Small intestine (tissue), 7 donors: ENCODE measurements at regions not wholly inside any gene's neighbourhood (a gene's known extent, or its start where the extent isn't known, plus 50 kb on each side); places are given as distances from the start of the nearest gene placed in this dataset.

Experiments used
- DNase-seq, 2 donors: peaks; one replicate each; pipeline versions ENCODE4 v3.0.0 to v3.0.0-alpha.2; 2013
- FAIRE-seq: peaks from 2 replicates; lab custom pipeline; 2012; peaks lifted over from hg19 to GRCh38; lab: Jason Lieb, UNC
- H3K27ac ChIP-seq, 3 donors: one replicate each; pipeline ENCODE4 v1.5.1; 2013; ENCODE audit warnings: low read length in 2 of 3, mild to moderate bottlenecking in 2 of 3, control low read depth in 1 of 3, inconsistent platforms in 1 of 3, low read depth in 1 of 3, moderate library complexity in 1 of 3
- H3K27me3 ChIP-seq, 3 donors: one replicate each; pipeline ENCODE4 v1.6.1; 2013; ENCODE audit warnings: low read length in 3 of 3, inconsistent platforms in 1 of 3; ENCODE audit not compliant: control insufficient read depth in 3 of 3, insufficient read depth in 3 of 3
- H3K36me3 ChIP-seq, 3 donors: one replicate each; pipeline ENCODE4 v1.6.1; 2013; ENCODE audit warnings: low read length in 3 of 3, inconsistent platforms in 1 of 3, low read depth in 1 of 3, mild to moderate bottlenecking in 1 of 3, moderate library complexity in 1 of 3; ENCODE audit not compliant: control insufficient read depth in 3 of 3, insufficient read depth in 2 of 3
- H3K4me1 ChIP-seq, 3 donors: one replicate each; pipeline ENCODE4 v1.6.1; 2013; ENCODE audit warnings: low read length in 2 of 3, inconsistent platforms in 1 of 3, low read depth in 1 of 3, mild to moderate bottlenecking in 1 of 3, moderate library complexity in 1 of 3; ENCODE audit not compliant: control insufficient read depth in 3 of 3, insufficient read depth in 2 of 3
- H3K4me3 ChIP-seq, 3 donors: one replicate each; pipeline ENCODE4 v1.5.1; 2013; ENCODE audit warnings: low read length in 3 of 3, control low read depth in 1 of 3, inconsistent platforms in 1 of 3, low read depth in 1 of 3, mild to moderate bottlenecking in 1 of 3, moderate library complexity in 1 of 3
- H3K9me3 ChIP-seq, 2 donors: one replicate each; pipeline ENCODE4 v1.6.1; 2013; ENCODE audit warnings: low read depth in 1 of 2, low read length in 1 of 2; ENCODE audit not compliant: control insufficient read depth in 2 of 2, insufficient read depth in 1 of 2
- WGBS, 3 donors: extraction: QIAGEN DNeasy Blood & Tissue Kit; methylation state at CpG; one replicate each; pipeline ENCODE4 v1.1.7; 2013; 5-methylcytosine and 5-hydroxymethylcytosine counted together
- donor health status: healthy with polysubstance abuse.
- donor health status: control.
- donor health status: control.
- donor health status: Bipolar disorder and iron deficiency.
- donor health status: healthy.

DNA sequence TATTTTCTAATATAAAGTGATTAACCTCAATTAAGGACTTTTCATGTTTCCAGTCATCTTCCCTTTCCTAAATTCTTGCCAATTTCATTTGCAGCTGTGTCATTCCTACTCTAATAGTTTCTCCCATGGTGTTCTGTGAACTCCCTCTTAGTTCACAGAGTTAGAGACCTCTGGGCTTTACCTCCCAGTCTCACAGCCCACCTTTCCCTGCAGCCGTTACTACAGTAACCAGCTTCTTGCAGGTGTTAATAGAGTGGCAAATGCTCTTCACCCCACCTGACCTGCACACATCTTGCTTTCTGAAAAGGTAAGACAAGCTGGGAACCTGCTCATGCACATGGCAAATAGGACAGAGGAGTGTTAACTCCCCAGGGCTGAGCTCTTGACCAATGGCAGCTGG, 250.1 kb downstream of the FBXO15 start:
- Histone ChIP-seq H3K27me3 (no peaks in the 10 kb centered on the region), H3K4me1 (no peaks in the 10 kb centered on the region), H3K27ac (no peak overlapping the region), H3K9me3 (no peaks in the 10 kb centered on the region), H3K36me3 (no peaks in the 10 kb centered on the region), H3K4me3 (no peak overlapping the region)
- FAIRE-seq (no peak), DNase-seq (no peak)
- WGBS, 3 donors = 64 to 70% (median 65%) methylated on average over 1 of the region's 1 CpG

DNA sequence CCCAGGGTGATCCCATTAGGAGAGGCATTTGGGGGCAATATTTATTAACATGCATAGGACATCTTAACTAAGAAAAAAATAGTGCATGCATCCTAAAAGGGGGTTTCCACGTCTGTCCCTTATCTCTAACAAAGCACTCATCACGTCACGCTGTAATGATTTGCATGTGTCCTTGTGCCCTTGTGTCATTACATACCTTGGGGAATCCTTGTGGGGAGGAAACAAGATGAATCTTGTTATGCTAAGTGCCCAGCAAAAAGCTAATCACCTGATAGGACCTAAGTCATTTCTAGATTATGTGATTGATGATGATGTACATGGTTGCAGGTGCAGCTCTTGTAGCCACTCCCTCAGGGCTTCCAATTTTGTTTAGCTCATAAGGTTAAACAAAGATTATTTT, 250.9 kb downstream of the FBXO15 start:
- Histone ChIP-seq H3K36me3 (no peaks in the 10 kb centered on the region), H3K4me1 (no peaks in the 10 kb centered on the region), H3K27me3 (no peaks in the 10 kb centered on the region), H3K9me3 (no peaks in the 10 kb centered on the region), H3K27ac (no peak overlapping the region), H3K4me3 (no peak overlapping the region)
- no peak for FAIRE-seq
- DNase-seq = no peak
- WGBS, 3 donors = 29 to 46% (median 33%) methylated on average over 3 of the region's 3 CpGs

DNA sequence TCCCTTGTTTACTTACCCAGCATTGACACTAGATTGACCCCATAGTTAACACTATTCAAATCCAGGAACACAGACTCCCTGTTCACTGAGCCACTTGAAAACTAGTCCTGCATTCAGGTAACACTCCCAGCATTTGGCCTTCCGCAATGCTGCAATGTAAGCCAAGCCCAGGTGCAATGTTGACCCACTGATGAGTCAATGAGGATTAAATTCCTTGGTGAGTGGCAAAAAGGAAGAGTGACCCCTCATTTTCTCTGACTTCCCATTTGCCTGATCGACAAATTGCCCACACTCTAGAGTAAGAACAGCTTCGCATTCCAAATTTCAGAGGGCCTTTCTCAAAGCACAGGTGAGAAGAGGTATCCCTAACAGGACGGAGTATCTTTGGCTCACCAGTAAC, 251.9 kb downstream of the FBXO15 start:
- Histone ChIP-seq H3K27ac (no peak overlapping the region), H3K9me3 (no peaks in the 10 kb centered on the region), H3K4me1 (no peaks in the 10 kb centered on the region), H3K36me3 (no peaks in the 10 kb centered on the region), H3K4me3 (no peak overlapping the region), H3K27me3 (no peaks in the 10 kb centered on the region)
- FAIRE-seq (no peak), DNase-seq (no peak)
- WGBS, 3 donors = 33 to 47% (median 40%) methylated on average over 4 of the region's 4 CpGs

DNA sequence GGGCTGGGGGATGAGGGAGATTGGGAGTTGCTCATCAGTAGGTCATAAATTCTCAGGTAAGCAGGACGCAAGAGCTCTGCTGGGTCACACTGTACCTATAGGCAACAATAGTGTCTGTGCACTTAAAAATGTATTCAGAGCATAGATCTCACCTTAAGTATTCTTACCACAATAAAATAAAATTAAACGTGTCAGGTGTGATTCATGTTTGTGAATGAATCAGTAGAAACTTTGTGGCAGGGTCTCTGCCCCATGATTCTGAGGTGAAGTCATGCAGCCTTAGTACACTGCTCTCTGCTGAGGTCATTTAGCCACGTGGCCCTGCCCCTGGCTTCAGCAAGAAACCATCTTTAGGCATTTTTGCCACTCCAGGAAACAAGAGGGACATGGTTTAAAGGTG, 253.8 kb downstream of the FBXO15 start:
- H3K4me1 ChIP-seq = no peaks in the 10 kb centered on the region
- H3K36me3 ChIP-seq = no peaks in the 10 kb centered on the region
- 50 to 67% (median 55%) methylated on average over 3 of the region's 3 CpGs for WGBS, 3 donors
- DNase-seq (no peak), FAIRE-seq (no peak)
- no peak overlapping the region for H3K27ac ChIP-seq
- H3K27me3 ChIP-seq = no peaks in the 10 kb centered on the region
- H3K4me3 ChIP-seq = no peak overlapping the region
- H3K9me3 ChIP-seq = no peaks in the 10 kb centered on the region

DNA sequence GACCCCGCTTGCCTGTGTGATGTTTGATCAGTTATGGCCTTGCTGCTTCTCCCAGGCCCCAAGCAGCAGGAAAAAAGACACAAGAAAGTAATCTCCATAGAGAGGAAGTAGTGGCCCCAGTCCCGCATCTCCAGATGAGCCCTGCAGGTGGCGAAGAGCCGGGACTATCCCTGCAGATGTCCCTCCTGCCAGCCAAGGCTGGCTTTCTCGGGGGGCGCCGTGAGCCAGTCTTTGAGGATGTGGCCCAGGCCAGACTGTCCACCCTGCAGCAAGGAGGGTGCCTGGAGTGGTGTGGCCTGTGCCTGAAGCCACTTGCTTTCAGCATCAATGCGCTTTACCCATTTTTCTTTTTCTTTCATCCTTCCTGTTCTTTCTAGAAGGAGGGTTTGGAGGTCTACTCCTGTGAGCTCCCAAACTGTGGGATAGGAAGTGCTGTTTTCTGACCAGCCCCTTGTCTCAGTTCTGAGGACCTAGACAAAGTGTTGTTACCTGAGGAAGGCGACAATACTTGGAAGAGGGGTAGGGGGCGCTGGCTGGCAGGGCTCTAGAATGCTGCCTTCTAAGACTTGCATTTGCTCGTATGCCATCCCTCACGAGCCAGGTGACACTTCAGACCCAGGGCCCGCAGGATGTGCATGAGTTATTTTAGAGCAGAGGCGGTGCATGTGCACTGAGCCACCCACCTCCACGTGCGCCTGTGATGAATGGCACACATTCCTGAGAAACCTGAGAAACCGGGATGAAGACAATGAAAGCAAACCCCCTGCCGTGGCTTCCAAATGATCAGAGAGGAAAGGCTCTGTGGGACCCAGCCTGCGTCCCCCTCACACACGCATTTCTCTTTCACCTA, 255.8 kb downstream of the FBXO15 start:
- H3K27me3 ChIP-seq = no peaks in the 10 kb centered on the region
- no peak for DNase-seq
- 44 to 50% (median 45%) methylated on average over 20 of the region's 20 CpGs for WGBS, 3 donors
- H3K27ac ChIP-seq = no peak overlapping the region
- no peak for FAIRE-seq
- H3K36me3 ChIP-seq = no peaks in the 10 kb centered on the region
- H3K4me3 ChIP-seq = no peak overlapping the region
- H3K9me3 ChIP-seq = no peaks in the 10 kb centered on the region
- no peaks in the 10 kb centered on the region for H3K4me1 ChIP-seq

DNA sequence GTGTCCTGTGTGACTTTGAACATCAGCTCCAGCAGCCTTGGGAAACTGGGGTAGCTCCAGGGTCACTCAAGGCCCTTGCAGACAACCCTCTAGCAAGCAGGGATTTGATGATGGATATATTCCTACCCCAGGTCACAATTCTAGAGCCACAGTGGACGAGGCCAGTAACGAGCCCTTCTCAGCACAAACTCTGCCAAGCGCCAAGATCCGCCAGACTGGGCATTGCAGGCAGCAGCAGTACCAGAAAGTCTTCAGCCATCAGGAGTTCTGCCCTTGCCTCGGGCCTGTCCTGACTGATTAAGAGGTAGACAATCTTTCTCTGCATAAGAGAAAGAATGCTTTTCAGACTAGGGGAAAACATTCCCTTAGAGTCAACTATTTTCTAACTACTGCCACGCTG, 259.1 kb downstream of the FBXO15 start:
- no peak for FAIRE-seq

DNA sequence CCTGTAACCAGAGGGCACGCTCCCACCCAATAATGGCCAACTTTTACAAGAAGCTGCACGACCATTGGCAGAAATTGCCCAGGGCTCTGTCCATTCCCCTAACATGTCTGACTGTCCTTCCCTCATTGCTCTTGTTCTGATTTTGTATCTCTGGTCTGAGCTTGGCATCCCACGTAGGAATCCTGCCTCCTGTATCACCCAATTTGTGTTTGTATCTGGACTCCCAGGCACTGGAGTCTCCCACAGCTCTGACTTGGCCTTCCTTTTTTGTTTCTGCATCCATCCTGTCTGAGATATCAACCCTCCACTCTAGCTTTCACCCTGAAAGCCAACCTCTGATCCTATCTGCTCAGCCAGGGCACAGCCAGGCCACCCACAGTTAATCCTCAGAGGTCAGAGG, 259.8 kb downstream of the FBXO15 start:
- H3K4me3 ChIP-seq = no peak overlapping the region
- no peak for FAIRE-seq

More for the DNA sequence above, 259.1 kb downstream of the FBXO15 start:
- WGBS, 3 donors = 73 to 82% (median 77%) methylated on average over 6 of the region's 6 CpGs
- no peaks in the 10 kb centered on the region for H3K36me3 ChIP-seq
- H3K27me3 ChIP-seq = no peaks in the 10 kb centered on the region
- H3K27ac ChIP-seq = no peak overlapping the region
- DNase-seq = no peak
- H3K4me3 ChIP-seq = no peak overlapping the region
- no peaks in the 10 kb centered on the region for H3K4me1 ChIP-seq
- H3K9me3 ChIP-seq = no peaks in the 10 kb centered on the region

DNA sequence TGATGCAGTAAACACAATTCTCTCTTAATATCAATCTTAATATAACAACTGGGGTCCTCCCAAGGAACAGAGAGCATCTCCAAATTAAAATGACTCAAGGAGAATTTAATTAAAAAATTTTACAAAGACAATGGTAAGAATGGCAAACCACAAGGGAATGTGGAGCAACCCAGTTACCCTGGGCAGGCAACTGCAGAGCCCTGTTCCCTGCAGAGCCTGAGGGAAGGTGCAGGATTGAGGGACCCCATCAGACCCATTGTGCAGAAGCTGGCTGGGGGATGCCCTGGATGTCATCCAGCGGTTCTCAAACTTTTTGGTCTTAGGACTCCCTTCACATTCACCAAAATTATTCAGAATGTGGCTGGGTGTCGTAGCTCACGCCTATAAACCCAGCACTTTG, 262.8 kb downstream of the FBXO15 start:
- no peaks in the 10 kb centered on the region for H3K27me3 ChIP-seq
- 85 to 93% (median 88%) methylated on average over 3 of the region's 3 CpGs for WGBS, 3 donors
- FAIRE-seq (no peak), DNase-seq (no peak)
- H3K4me3 ChIP-seq = no peak overlapping the region
- no peaks in the 10 kb centered on the region for H3K4me1 ChIP-seq
- no peaks in the 10 kb centered on the region for H3K9me3 ChIP-seq
- no peak overlapping the region for H3K27ac ChIP-seq
- H3K36me3 ChIP-seq = no peaks in the 10 kb centered on the region

More for the DNA sequence above, 259.8 kb downstream of the FBXO15 start:
- no peak overlapping the region for H3K27ac ChIP-seq
- H3K9me3 ChIP-seq = no peaks in the 10 kb centered on the region
- H3K4me1 ChIP-seq = no peaks in the 10 kb centered on the region
- H3K27me3 ChIP-seq = no peaks in the 10 kb centered on the region
- DNase-seq = no peak
- H3K36me3 ChIP-seq = no peaks in the 10 kb centered on the region
- 78 to 80% (median 79%) methylated on average over 3 of the region's 3 CpGs for WGBS, 3 donors
